ENCODE measurements at regions not wholly inside any gene's neighbourhood (a gene's known extent, or its start where the extent isn't known, plus 50 kb on each side); places are given as distances from the start of the nearest gene placed in this dataset.

GRCh38 chr2:240346015-240346752, 89.3 kb upstream of the GPC1 start:
- no peaks in the 10 kb centered on the region for H3K36me3 Mint-ChIP-seq (ENCODE audit: low read depth)
- intact Hi-C loops (cut with DNase I, micrococcal nuclease) = no loop called here
- ATAC-seq (ENCODE audit: poor library complexity) (no peak), DNase-seq (no peak)
- Histone ChIP-seq H3K27ac (ENCODE audit: low read depth in 1 of 2, low read length in 2 of 2) (no peak overlapping the region), H3K27me3 (ENCODE audit: control insufficient read depth in 1 of 2, insufficient read depth in 2 of 2, low read length in 2 of 2) (no peaks in the 10 kb centered on the region), H3K36me3 (ENCODE audit: insufficient read depth, low read length) (no peaks in the 10 kb centered on the region), H3K4me3 (ENCODE audit: low read length) (no peak overlapping the region), H3K9me3 (ENCODE audit: control insufficient read depth in 1 of 2, insufficient read depth in 1 of 2, low read length in 2 of 2) (peaks cover 0 to 9% of the 10 kb centered on the region in 2 experiments), H3K4me1 (ENCODE audit: insufficient read depth, low read length) (no peaks in the 10 kb centered on the region)
- no peak overlapping the region for H3K27ac Mint-ChIP-seq
- TF ChIP-seq CTCF (IDR thresholded peaks at IDR 0.05) = no peak
- H3K4me3 Mint-ChIP-seq = no peak overlapping the region
- no peaks in the 10 kb centered on the region for H3K27me3 Mint-ChIP-seq
- H3K4me1 Mint-ChIP-seq (ENCODE audit: low read depth) = no peaks in the 10 kb centered on the region
- H3K9me3 Mint-ChIP-seq = no peaks in the 10 kb centered on the region
- ChIA-PET POLR2A (no interaction called here), CTCF (no interaction called here)

GRCh38 chr2:240346753-240347372, 88.6 kb upstream of the GPC1 start:
- Mint-ChIP-seq H3K27ac (no peak overlapping the region), H3K36me3 (ENCODE audit: low read depth) (no peaks in the 10 kb centered on the region), H3K4me3 (no peak overlapping the region), H3K27me3 (no peaks in the 10 kb centered on the region), H3K9me3 (no peaks in the 10 kb centered on the region), H3K4me1 (ENCODE audit: low read depth) (no peaks in the 10 kb centered on the region)
- Histone ChIP-seq H3K36me3 (ENCODE audit: insufficient read depth, low read length) (no peaks in the 10 kb centered on the region), H3K9me3 (ENCODE audit: control insufficient read depth in 1 of 2, insufficient read depth in 1 of 2, low read length in 2 of 2) (peaks cover 0 to 9% of the 10 kb centered on the region in 2 experiments), H3K27me3 (ENCODE audit: control insufficient read depth in 1 of 2, insufficient read depth in 2 of 2, low read length in 2 of 2) (no peaks in the 10 kb centered on the region), H3K27ac (ENCODE audit: low read depth in 1 of 2, low read length in 2 of 2) (no peak overlapping the region), H3K4me3 (ENCODE audit: low read length) (no peak overlapping the region), H3K4me1 (ENCODE audit: insufficient read depth, low read length) (no peaks in the 10 kb centered on the region)
- DNase-seq (no peak), ATAC-seq (ENCODE audit: poor library complexity) (no peak)
- POLR2A ChIA-PET = no interaction called here
- CTCF ChIA-PET = no interaction called here
- no peak for TF ChIP-seq CTCF (IDR thresholded peaks at IDR 0.05)
- intact Hi-C loops (cut with DNase I, micrococcal nuclease) = no loop called here

- DNase-seq (no peak), ATAC-seq (ENCODE audit: poor library complexity) (no peak)
- Mint-ChIP-seq H3K36me3 (ENCODE audit: low read depth) (no peaks in the 10 kb centered on the region), H3K27ac (no peak overlapping the region), H3K4me1 (ENCODE audit: low read depth) (no peaks in the 10 kb centered on the region), H3K4me3 (no peak overlapping the region), H3K9me3 (no peaks in the 10 kb centered on the region), H3K27me3 (peaks cover 2% of the 10 kb centered on the region)
- POLR2A ChIA-PET = no interaction called here
- Histone ChIP-seq H3K27me3 (ENCODE audit: control insufficient read depth in 1 of 2, insufficient read depth in 2 of 2, low read length in 2 of 2) (no peaks in the 10 kb centered on the region), H3K36me3 (ENCODE audit: insufficient read depth, low read length) (no peaks in the 10 kb centered on the region), H3K4me3 (ENCODE audit: low read length) (no peak overlapping the region), H3K27ac (ENCODE audit: low read depth in 1 of 2, low read length in 2 of 2) (no peak overlapping the region), H3K9me3 (ENCODE audit: control insufficient read depth in 1 of 2, insufficient read depth in 1 of 2, low read length in 2 of 2) (peaks cover 0 to 9% of the 10 kb centered on the region in 2 experiments), H3K4me1 (ENCODE audit: insufficient read depth, low read length) (no peaks in the 10 kb centered on the region)
- no peak for TF ChIP-seq CTCF (IDR thresholded peaks at IDR 0.05)
- intact Hi-C loops (cut with DNase I, micrococcal nuclease) = no loop called here
- CTCF ChIA-PET = no interaction called here
Measured at GRCh38 chr2:240347373-240347940, 88.0 kb upstream of the GPC1 start.

Measured in CD4-positive, alpha-beta T cell (primary cell).